H1 (cell line): ENCODE measurements at regions not wholly inside any gene's neighbourhood (a gene's known extent, or its start where the extent isn't known, plus 50 kb on each side); places are given as distances from the start of the nearest gene placed in this dataset.

Experiments
- CTCF ChIA-PET: fragments of 300-600 bp; sonication (Branson Sonifier 250); formaldehyde crosslinking; loops from one replicate; lab custom pipeline; 2021; ENCODE audit not compliant: partially characterized antibody; lab: Charles Lee
- POLR2A ChIA-PET: fragments of 300-600 bp; sonication (Branson Sonifier 250); formaldehyde crosslinking; loops from one replicate; lab custom pipeline; 2021; ENCODE audit warnings: inconsistent platforms; ENCODE audit not compliant: partially characterized antibody; lab: Charles Lee
- DNase-seq, 2 experiments: peaks; one replicate each; pipeline versions ENCODE4 v3.0.0 to v3.0.0-alpha.2; 2010 to 2022; ENCODE audit warnings: low spot score in 2 of 2, low read depth in 1 of 2, mixed read lengths in 1 of 2
- FAIRE-seq: peaks from 2 replicates; lab custom pipeline; 2011; peaks lifted over from hg19 to GRCh38; lab: Jason Lieb, UNC
- H2AFZ ChIP-seq: 2 replicates; pipeline ENCODE4 v1.8.1; 2012; ENCODE audit warnings: low read length, inconsistent platforms
- H2AK5ac ChIP-seq: 2 replicates; pipeline ENCODE4 v1.6.1; 2013; ENCODE audit warnings: low read depth, low read length
- H2BK120ac ChIP-seq: replicated peaks from 2 replicates; pipeline ENCODE3; 2013; ENCODE audit warnings: low read depth, low read length, inconsistent platforms
- H2BK12ac ChIP-seq: 2 replicates; pipeline ENCODE4 v1.6.1; 2013; ENCODE audit warnings: low read depth, low read length
- H2BK15ac ChIP-seq: 2 replicates; pipeline ENCODE4 v1.6.1; 2013; ENCODE audit warnings: low read length
- H2BK20ac ChIP-seq: 2 replicates; pipeline ENCODE4 v1.6.1; 2013; ENCODE audit warnings: low read length
- H2BK5ac ChIP-seq: 2 replicates; pipeline ENCODE4 v1.6.1; 2013; ENCODE audit warnings: low read depth, low read length
- H3K14ac ChIP-seq: 2 replicates; pipeline ENCODE4 v1.6.1; 2013; ENCODE audit warnings: inconsistent platforms; ENCODE audit not compliant: insufficient read length
- H3K18ac ChIP-seq: 2 replicates; pipeline ENCODE4 v1.6.1; 2013; ENCODE audit warnings: low read length; ENCODE audit errors: extremely low read depth
- H3K23ac ChIP-seq: 2 replicates; pipeline ENCODE4 v1.6.1; 2013; ENCODE audit warnings: inconsistent platforms; ENCODE audit not compliant: insufficient read length
- H3K23me2 ChIP-seq: 2 replicates; pipeline ENCODE4 v1.6.1; 2013; ENCODE audit warnings: low read depth, low read length
- H3K27ac ChIP-seq: 2 replicates; pipeline ENCODE4 v1.6.1; 2011; ENCODE audit warnings: low read depth, low read length, inconsistent platforms
- H3K27me3 ChIP-seq, 4 experiments: replicated peaks in 1 of 4; 1 replicate in 1 of 4; 2 replicates in 3 of 4; pipeline versions ENCODE4 v1.6.1 to v1.8.1; 2011 to 2013; ENCODE audit warnings: low read length in 3 of 4, mild to moderate bottlenecking in 3 of 4, inconsistent platforms in 2 of 4, mixed read lengths in 2 of 4, moderate library complexity in 1 of 4; ENCODE audit not compliant: control insufficient read depth in 3 of 4, insufficient read depth in 3 of 4; ENCODE audit errors: extremely low read depth in 1 of 4
- H3K36me3 ChIP-seq, 4 experiments: 2 replicates each; pipeline versions ENCODE4 v1.6.1 to v1.8.1; 2011 to 2013; ENCODE audit warnings: mild to moderate bottlenecking in 4 of 4, low read length in 3 of 4, moderate library complexity in 2 of 4, control low read depth in 1 of 4, inconsistent platforms in 1 of 4; ENCODE audit not compliant: insufficient read depth in 4 of 4, control insufficient read depth in 2 of 4
- H3K4ac ChIP-seq: replicated peaks from 2 replicates; pipeline ENCODE3; 2013; ENCODE audit warnings: low read length, low read depth, mixed read lengths, inconsistent platforms; ENCODE audit not compliant: insufficient read length
- H3K4me1 ChIP-seq, 4 experiments: replicated peaks in 1 of 4; 1 replicate in 1 of 4; 2 replicates in 3 of 4; pipeline versions ENCODE4 v1.6.1 to v1.8.1; 2011 to 2013; ENCODE audit warnings: low read length in 3 of 4, inconsistent platforms in 2 of 4, mixed read lengths in 1 of 4; ENCODE audit not compliant: insufficient read depth in 4 of 4, control insufficient read depth in 3 of 4
- H3K4me2 ChIP-seq, 2 experiments: 2 replicates each; pipeline versions ENCODE4 v1.6.1 to v1.8.1; 2011 to 2013; ENCODE audit warnings: low read depth in 2 of 2, low read length in 2 of 2, control low read depth in 1 of 2, inconsistent platforms in 1 of 2, mild to moderate bottlenecking in 1 of 2; ENCODE audit not compliant: insufficient read depth in 1 of 2
- H3K4me3 ChIP-seq, 4 experiments: fragments of 200-600, 300-600 bp in 1 of 4; sonication (generic), shearing (Covaris generic), sonication (Bioruptor Twin) in 1 of 4; 2 replicates each; pipeline versions ENCODE4 v1.5.1 to v1.8.1; 2011 to 2016; ENCODE audit warnings: low read length in 4 of 4, low read depth in 3 of 4, control low read depth in 2 of 4, inconsistent platforms in 2 of 4, mild to moderate bottlenecking in 2 of 4, mixed read lengths in 1 of 4, moderate library complexity in 1 of 4; ENCODE audit not compliant: insufficient read depth in 2 of 4; ENCODE audit errors: extremely low read depth in 1 of 4
- H3K56ac ChIP-seq: replicated peaks from 2 replicates; pipeline ENCODE3; 2013; ENCODE audit warnings: low read depth, mild to moderate bottlenecking, mixed read lengths, low read length, inconsistent platforms; ENCODE audit not compliant: insufficient read length
- H3K79me1 ChIP-seq: 2 replicates; pipeline ENCODE4 v1.6.1; 2013; ENCODE audit warnings: low read depth, low read length, control low read depth
- H3K79me2 ChIP-seq, 2 experiments: 2 replicates each; pipeline versions ENCODE4 v1.6.1 to v1.8.1; 2012 to 2013; ENCODE audit warnings: low read length in 2 of 2, mild to moderate bottlenecking in 2 of 2, inconsistent platforms in 1 of 2; ENCODE audit not compliant: insufficient read depth in 2 of 2, control insufficient read depth in 1 of 2
- H3K9ac ChIP-seq, 4 experiments: replicated peaks in 1 of 4; 1 replicate in 1 of 4; 2 replicates in 3 of 4; pipeline versions ENCODE4 v1.6.1 to v1.8.1; 2011 to 2013; ENCODE audit warnings: low read depth in 3 of 4, low read length in 3 of 4, control low read depth in 2 of 4, mild to moderate bottlenecking in 2 of 4, moderate library complexity in 2 of 4, inconsistent platforms in 1 of 4; ENCODE audit errors: extremely low read depth in 1 of 4
- H3K9me3 ChIP-seq, 2 experiments: 2 replicates each; pipeline versions ENCODE4 v1.6.1 to v1.8.1; 2012 to 2013; ENCODE audit warnings: mild to moderate bottlenecking in 2 of 2, moderate library complexity in 2 of 2, control low read depth in 1 of 2, inconsistent platforms in 1 of 2, low read depth in 1 of 2, low read length in 1 of 2, mixed read lengths in 1 of 2; ENCODE audit not compliant: insufficient read depth in 2 of 2
- H4K20me1 ChIP-seq, 2 experiments: replicated peaks in 1 of 2; 2 replicates each; pipeline versions ENCODE3 to v1.8.1; 2011 to 2013; ENCODE audit warnings: inconsistent platforms in 2 of 2, low read length in 2 of 2, mild to moderate bottlenecking in 1 of 2; ENCODE audit not compliant: insufficient read depth in 2 of 2, control insufficient read depth in 1 of 2
- H4K5ac ChIP-seq: 2 replicates; pipeline ENCODE4 v1.6.1; 2013; ENCODE audit warnings: low read length, low read depth, mixed read lengths, inconsistent platforms; ENCODE audit not compliant: insufficient read length
- H4K8ac ChIP-seq: 2 replicates; pipeline ENCODE4 v1.8.0; 2013; ENCODE audit warnings: mild to moderate bottlenecking, moderate library complexity, low read length, inconsistent platforms; ENCODE audit not compliant: insufficient read depth; ENCODE audit errors: extremely low read depth
- H4K91ac ChIP-seq: replicated peaks from 2 replicates; pipeline ENCODE3; 2013; ENCODE audit warnings: low read length, mixed read lengths, inconsistent platforms; ENCODE audit not compliant: insufficient read length
- ASH2L ChIP-seq: fragments of 200-600, 300-600 bp; sonication (generic); IDR thresholded peaks from one replicate; pipeline ENCODE4 v1.7.1; 2017; ENCODE audit warnings: low read length
- NANOG ChIP-seq: IDR thresholded peaks from 2 replicates; pipeline ENCODE4 v1.6.1; 2011; ENCODE audit warnings: low read length, low read depth, mild to moderate bottlenecking, inconsistent platforms; ENCODE audit not compliant: insufficient read depth, poor library complexity, severe bottlenecking
- NRF1 ChIP-seq: IDR thresholded peaks from 2 replicates; pipeline ENCODE4 v1.6.1; 2011; ENCODE audit warnings: mild to moderate bottlenecking, low read depth, low read length, improper control_type of control experiment
- RAD21 ChIP-seq, 2 experiments: IDR thresholded peaks in 1 of 2; conservative IDR thresholded peaks in 1 of 2; 2 replicates each; pipeline ENCODE4 v1.6.1; 2011; ENCODE audit warnings: low read depth in 2 of 2, low read length in 2 of 2, improper control_type of control experiment in 1 of 2, inconsistent platforms in 1 of 2, mild to moderate bottlenecking in 1 of 2, moderate library complexity in 1 of 2
- SAP30 ChIP-seq: fragments of 300-600 bp; sonication (generic); IDR thresholded peaks from 2 replicates; pipeline ENCODE4 v1.7.1; 2012; ENCODE audit warnings: low read length, moderate library complexity, mild to moderate bottlenecking, inconsistent platforms; ENCODE audit not compliant: insufficient read depth, insufficient replicate concordance
- SP1 ChIP-seq: IDR thresholded peaks from 2 replicates; pipeline ENCODE4 v1.6.1; 2011; ENCODE audit warnings: low read depth, low read length
- WGBS, 2 experiments: shearing (Covaris generic) in 1 of 2; methylation state at CpG; one replicate each; pipeline versions ENCODE4 v1.1.6 to v1.1.7; 2013 to 2015; ENCODE audit warnings: low lambda C conversion rate in 2 of 2, mixed read lengths in 2 of 2, inconsistent platforms in 1 of 2, low coverage in 1 of 2, missing lambda C conversion rate in 1 of 2; ENCODE audit not compliant: insufficient replicate concordance in 2 of 2, insufficient coverage in 1 of 2, insufficient read length in 1 of 2; ENCODE audit errors: extremely low coverage in 1 of 2, missing lambda C conversion rate in 1 of 2; 5-methylcytosine and 5-hydroxymethylcytosine counted together
- TF ChIP-seq, protein P1 (sequence below): IDR thresholded peaks from 2 replicates; pipeline ENCODE4 v1.6.1; 2012; ENCODE audit warnings: low read length, inconsistent platforms

DNA sequence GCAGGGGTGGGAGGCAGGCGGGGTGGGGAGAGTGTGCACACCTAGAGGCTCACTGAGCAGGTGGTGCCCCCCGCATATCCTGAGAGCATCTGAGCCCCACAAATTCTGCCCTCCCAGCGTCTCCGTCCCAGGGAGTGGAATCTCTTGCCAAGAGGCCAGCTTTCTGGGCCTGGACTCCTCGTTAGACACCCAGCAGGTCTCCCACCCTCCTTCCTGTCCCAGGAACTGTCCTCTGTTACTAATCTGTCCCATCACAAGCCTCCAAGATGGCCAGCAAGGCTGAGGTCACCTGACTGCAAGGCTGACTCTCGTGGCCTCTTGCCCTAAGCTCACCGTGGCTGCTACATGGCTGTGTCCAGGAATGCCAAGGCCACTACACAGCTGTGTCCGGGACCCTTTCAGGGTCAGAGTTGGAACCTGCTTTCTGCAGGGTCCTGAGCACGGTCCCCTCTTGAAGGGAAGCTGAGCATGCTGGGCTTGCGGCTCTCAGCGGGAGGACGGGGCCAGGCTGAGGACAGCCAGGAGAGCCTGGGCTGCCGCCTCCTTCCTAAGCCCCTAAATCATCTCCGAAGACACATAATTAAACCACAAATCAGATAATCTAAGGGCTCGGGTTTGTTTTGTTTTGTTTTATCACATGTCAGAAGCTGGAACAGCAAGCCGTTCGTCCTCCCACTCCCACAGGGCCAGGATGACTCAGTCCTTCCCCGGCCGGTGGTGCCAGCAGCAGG lies 1327.3 kb downstream of the TBC1D22A start:
- TF ChIP-seq, protein P1, sequence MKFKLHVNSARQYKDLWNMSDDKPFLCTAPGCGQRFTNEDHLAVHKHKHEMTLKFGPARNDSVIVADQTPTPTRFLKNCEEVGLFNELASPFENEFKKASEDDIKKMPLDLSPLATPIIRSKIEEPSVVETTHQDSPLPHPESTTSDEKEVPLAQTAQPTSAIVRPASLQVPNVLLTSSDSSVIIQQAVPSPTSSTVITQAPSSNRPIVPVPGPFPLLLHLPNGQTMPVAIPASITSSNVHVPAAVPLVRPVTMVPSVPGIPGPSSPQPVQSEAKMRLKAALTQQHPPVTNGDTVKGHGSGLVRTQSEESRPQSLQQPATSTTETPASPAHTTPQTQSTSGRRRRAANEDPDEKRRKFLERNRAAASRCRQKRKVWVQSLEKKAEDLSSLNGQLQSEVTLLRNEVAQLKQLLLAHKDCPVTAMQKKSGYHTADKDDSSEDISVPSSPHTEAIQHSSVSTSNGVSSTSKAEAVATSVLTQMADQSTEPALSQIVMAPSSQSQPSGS: no peak
- TF ChIP-seq SP1 (no peak), SAP30 (no peak), ASH2L (no peak), NANOG (no peak), RAD21 (IDR thresholded peaks at IDR 0.05 in 1 of 2, conservative IDR thresholded peaks at IDR 0.05 in 1 of 2; ENCODE audit: low read depth in 2 of 2, low read length in 2 of 2) (no peak), NRF1 (no peak)
- TF ChIP-seq, all 59 proteins: peak for 0

More for the DNA sequence above, 1327.3 kb downstream of the TBC1D22A start:
- FAIRE-seq (no peak), DNase-seq (no peak)
- H3K4me1 ChIP-seq: peaks cover 0 to 4% (median 0%) of the 10 kb centered on the region in 4 experiments; a peak in 1 of 7 replicates
- no peak overlapping the region for H3K9ac ChIP-seq
- WGBS, 2 experiments: 96% methylated on average over 9 of the region's 19 CpGs; no CpG with 5 or more reads in 1 of the 2 experiments
- H4K8ac ChIP-seq: no peak overlapping the region
- no peak overlapping the region for H3K4ac ChIP-seq
- no peak overlapping the region for H2BK5ac ChIP-seq
- H3K79me2 ChIP-seq: no peaks in the 10 kb centered on the region
- H2BK20ac ChIP-seq: no peak overlapping the region
- CTCF ChIA-PET: no interaction called here
- no peaks in the 10 kb centered on the region for H3K36me3 ChIP-seq
- no peak overlapping the region for H3K4me2 ChIP-seq
- no peak overlapping the region for H2BK15ac ChIP-seq
- no peak overlapping the region for H3K4me3 ChIP-seq
- H2BK120ac ChIP-seq: no peak overlapping the region
- no peaks in the 10 kb centered on the region; the same call in 1 of the 2 replicates for H3K79me1 ChIP-seq
- H3K23ac ChIP-seq: no peak overlapping the region
- no peak overlapping the region for H2BK12ac ChIP-seq
- H3K56ac ChIP-seq: no peak overlapping the region
- H3K14ac ChIP-seq: no peak overlapping the region
- H3K18ac ChIP-seq: no peak overlapping the region
- no peak overlapping the region for H2AK5ac ChIP-seq
- POLR2A ChIA-PET: no interaction called here
- H4K20me1 ChIP-seq: no peaks in the 10 kb centered on the region
- no peaks in the 10 kb centered on the region for H3K23me2 ChIP-seq
- H3K27ac ChIP-seq: no peak overlapping the region
- H3K9me3 ChIP-seq: no peaks in the 10 kb centered on the region
- no peak overlapping the region for H2AFZ ChIP-seq
- H3K27me3 ChIP-seq: 0 out of 7 replicates have a peak, but pooled peaks cover 0 to 2% (median 0%) of the 10 kb centered on the region in 4 experiments
- H4K91ac ChIP-seq: no peak overlapping the region
- H4K5ac ChIP-seq: no peak overlapping the region
